ENCODE measurements at regions not wholly inside any gene's neighbourhood (a gene's known extent, or its start where the extent isn't known, plus 50 kb on each side); places are given as distances from the start of the nearest gene placed in this dataset.

DNA sequence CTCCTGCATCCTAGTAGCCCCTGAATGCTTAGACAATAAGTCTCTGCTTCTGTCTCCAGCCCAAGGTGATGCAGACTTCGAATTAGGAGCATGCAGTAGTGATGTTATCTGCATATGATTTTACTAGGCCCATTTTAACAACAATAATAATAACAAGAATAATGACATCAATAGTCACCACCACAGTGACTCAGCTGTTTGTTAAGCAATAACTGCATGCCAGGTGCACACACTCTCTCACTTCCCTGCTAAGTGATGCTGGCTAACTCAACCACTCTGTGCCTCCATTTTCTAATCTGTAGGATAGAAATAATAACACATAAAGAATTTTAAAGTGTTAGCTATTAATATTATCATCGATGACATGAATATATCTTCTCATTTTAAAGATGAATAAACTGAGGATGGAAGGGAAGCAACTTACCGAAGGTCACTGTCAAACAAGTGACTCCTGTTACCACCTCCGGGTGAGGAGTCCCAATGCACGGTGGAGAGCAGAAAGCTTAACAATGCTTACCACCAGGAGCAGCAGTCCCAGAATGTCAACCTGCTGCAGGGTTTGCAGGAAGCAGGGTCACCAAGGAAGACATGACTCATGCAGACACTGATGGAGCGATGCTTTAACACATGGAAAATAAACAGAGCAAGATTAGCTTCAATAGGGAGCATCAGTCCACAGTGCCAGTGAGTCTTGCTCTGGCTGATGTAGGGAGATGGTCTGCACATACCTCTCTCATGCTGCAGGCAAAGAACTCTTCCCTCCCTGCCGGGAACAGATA is 290.2 kb downstream of the SPATA17 start:
- POLR2A ChIA-PET, result no interaction called here
- no peaks in the 10 kb centered on the region for H3K36me3 ChIP-seq (ENCODE audit: insufficient read depth, low read length)
- H3K9me3 ChIP-seq (ENCODE audit: low read length), result no peaks in the 10 kb centered on the region
- H3K27ac Mint-ChIP-seq, result no peak overlapping the region
- no peak overlapping the region for H3K27ac ChIP-seq (ENCODE audit: low read depth, low read length)
- H3K27me3 ChIP-seq (ENCODE audit: insufficient read depth, low read length, poor library complexity, severe bottlenecking), result no peaks in the 10 kb centered on the region
- H3K9me3 Mint-ChIP-seq, result peaks cover 0 to 5% (median 2%) of the 10 kb centered on the region in 5 donors
- CTCF ChIA-PET, result no interaction called here
- H3K27me3 Mint-ChIP-seq, result peaks cover 4 to 9% of the 10 kb centered on the region in 2 donors
- no peaks in the 10 kb centered on the region for H3K4me1 Mint-ChIP-seq
- no peaks in the 10 kb centered on the region for H3K36me3 Mint-ChIP-seq
- H3K4me3 ChIP-seq (ENCODE audit: low read length), result no peak overlapping the region
- no peak overlapping the region for H3K4me3 Mint-ChIP-seq
- no peaks in the 10 kb centered on the region for H3K4me1 ChIP-seq (ENCODE audit: insufficient read depth, low read length)
- DNase-seq, result no peak

DNA sequence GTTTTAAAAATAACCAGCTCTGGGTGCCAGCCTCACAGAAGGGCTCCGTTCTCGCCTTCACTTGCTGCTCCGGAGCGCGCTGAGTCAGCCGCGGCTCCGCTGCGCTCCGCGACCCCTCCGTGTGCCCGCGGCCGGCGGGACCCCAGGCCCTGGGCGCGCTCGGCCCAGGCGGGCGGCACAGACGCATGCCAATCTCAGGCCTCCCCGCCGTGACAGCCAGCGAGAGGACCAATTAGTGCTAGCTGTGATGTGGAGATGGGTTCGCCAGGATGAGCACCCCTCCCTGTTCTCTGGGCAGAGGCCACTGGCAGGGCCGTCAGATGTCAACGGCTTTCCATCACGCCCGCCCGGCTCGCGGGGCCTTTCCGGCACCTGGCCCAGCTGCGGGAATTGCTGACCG is 293.8 kb downstream of the SPATA17 start:
- no peaks in the 10 kb centered on the region for H3K4me1 Mint-ChIP-seq
- H3K9me3 Mint-ChIP-seq, result peaks cover 3 to 8% (median 5%) of the 10 kb centered on the region in 5 donors
- H3K36me3 ChIP-seq (ENCODE audit: insufficient read depth, low read length), result no peaks in the 10 kb centered on the region
- H3K27ac Mint-ChIP-seq, result no peak overlapping the region
- H3K36me3 Mint-ChIP-seq, result no peaks in the 10 kb centered on the region
- no peaks in the 10 kb centered on the region for H3K4me1 ChIP-seq (ENCODE audit: insufficient read depth, low read length)
- ChIA-PET CTCF (no interaction called here), POLR2A (no interaction called here)
- H3K27ac ChIP-seq (ENCODE audit: low read depth, low read length), result no peak overlapping the region
- H3K4me3 ChIP-seq (ENCODE audit: low read length), result no peak overlapping the region
- no peaks in the 10 kb centered on the region for H3K9me3 ChIP-seq (ENCODE audit: low read length)
- no peak for DNase-seq
- H3K27me3 Mint-ChIP-seq, result peaks cover 3 to 9% of the 10 kb centered on the region in 2 donors
- no peaks in the 10 kb centered on the region for H3K27me3 ChIP-seq (ENCODE audit: insufficient read depth, low read length, poor library complexity, severe bottlenecking)
- H3K4me3 Mint-ChIP-seq, result no peak overlapping the region

DNA sequence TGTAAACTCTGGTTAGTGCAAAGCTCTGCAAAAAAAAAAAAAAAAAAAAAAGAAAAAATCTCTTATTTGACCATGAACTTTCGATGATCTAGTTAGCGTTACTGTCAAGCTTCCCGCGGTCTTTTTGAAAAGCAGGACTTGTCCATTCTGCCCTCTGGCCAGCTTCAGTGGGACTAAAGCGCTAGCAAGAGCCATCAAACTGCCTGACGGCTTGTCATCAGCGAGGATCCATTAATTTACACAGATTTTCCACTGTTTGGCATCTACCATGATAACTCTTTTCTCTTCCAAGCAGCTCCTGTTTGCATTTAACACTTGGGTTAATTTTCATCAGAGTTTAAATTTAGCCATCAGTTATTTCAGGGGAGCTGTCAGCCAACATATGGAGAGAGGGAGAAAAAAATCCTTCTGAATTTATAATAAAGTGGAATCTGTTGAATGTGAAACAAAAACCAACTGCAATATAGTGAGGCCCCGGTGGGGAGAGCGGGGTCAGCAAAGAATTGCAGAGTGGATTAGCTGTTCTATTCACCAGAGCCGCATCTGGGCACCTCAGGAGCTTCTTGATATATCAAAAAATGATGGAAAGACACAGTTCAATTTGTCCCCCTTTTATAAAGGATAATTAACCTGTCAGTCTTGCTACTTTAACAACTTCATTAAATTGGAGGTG is 298.2 kb downstream of the SPATA17 start:
- Histone ChIP-seq H3K4me3 (ENCODE audit: low read length) (no peak overlapping the region), H3K27ac (ENCODE audit: low read depth, low read length) (no peak overlapping the region), H3K27me3 (ENCODE audit: insufficient read depth, low read length, poor library complexity, severe bottlenecking) (no peaks in the 10 kb centered on the region), H3K9me3 (ENCODE audit: low read length) (no peaks in the 10 kb centered on the region), H3K36me3 (ENCODE audit: insufficient read depth, low read length) (no peaks in the 10 kb centered on the region), H3K4me1 (ENCODE audit: insufficient read depth, low read length) (no peaks in the 10 kb centered on the region)
- Mint-ChIP-seq H3K27ac (no peak overlapping the region), H3K27me3 (peaks cover 1 to 7% of the 10 kb centered on the region in 2 donors), H3K9me3 (peaks cover 3 to 8% (median 5%) of the 10 kb centered on the region in 5 donors), H3K4me3 (no peak overlapping the region), H3K4me1 (no peaks in the 10 kb centered on the region), H3K36me3 (no peaks in the 10 kb centered on the region)
- no peak for DNase-seq
- ChIA-PET CTCF (no interaction called here), POLR2A (no interaction called here)

DNA sequence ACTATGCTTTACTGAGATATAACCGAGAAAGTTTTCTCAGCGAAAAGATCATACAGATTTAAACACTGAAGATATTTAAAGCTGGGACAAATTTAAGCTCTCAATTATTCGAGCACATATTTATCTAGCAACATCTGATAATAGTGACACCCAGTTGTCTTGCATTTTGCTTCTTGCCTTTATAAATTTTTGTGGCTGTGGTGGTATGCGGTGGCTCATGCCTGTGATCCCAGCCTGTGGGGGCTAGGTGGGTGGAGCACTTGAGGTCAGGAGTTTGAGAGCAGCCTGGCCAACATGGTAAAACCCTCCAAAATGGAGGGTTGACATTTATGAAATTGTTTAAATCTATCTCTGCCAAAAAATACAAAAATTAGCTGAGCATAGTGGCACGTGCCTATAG is 312.2 kb downstream of the SPATA17 start:
- no peaks in the 10 kb centered on the region for H3K36me3 ChIP-seq (ENCODE audit: insufficient read depth, low read length)
- no peak for DNase-seq
- Mint-ChIP-seq H3K27ac (no peak overlapping the region), H3K9me3 (peaks cover 0 to 9% (median 3%) of the 10 kb centered on the region in 5 donors), H3K27me3 (no peaks in the 10 kb centered on the region), H3K4me1 (no peaks in the 10 kb centered on the region), H3K4me3 (no peak overlapping the region), H3K36me3 (peaks cover 0 to 1% (median 0%) of the 10 kb centered on the region in 3 donors)
- POLR2A ChIA-PET, result no interaction called here
- H3K27ac ChIP-seq (ENCODE audit: low read depth, low read length), result no peak overlapping the region
- H3K4me1 ChIP-seq (ENCODE audit: insufficient read depth, low read length), result no peaks in the 10 kb centered on the region
- no peaks in the 10 kb centered on the region for H3K9me3 ChIP-seq (ENCODE audit: low read length)
- H3K4me3 ChIP-seq (ENCODE audit: low read length), result no peak overlapping the region
- CTCF ChIA-PET, result no interaction called here
- no peaks in the 10 kb centered on the region for H3K27me3 ChIP-seq (ENCODE audit: insufficient read depth, low read length, poor library complexity, severe bottlenecking)

DNA sequence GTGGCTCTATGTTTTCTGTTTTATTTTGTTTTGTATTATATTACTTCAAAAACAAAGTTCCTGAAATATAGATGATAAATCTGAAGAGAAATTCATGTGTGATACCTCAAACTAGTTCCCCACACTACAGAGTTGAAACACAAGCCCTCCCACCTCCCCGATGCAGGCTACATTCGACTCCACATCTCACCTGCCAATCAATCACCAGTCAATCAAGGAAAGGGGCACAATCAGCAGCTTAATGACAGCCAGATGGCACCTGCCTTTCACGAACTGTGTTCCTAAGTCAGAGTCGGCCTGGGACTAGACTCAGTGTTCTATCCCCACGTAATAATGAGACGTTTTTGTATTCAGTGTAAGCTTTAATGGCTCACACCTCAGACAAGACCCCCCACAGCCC is 313.4 kb downstream of the SPATA17 start:
- Histone ChIP-seq H3K27me3 (ENCODE audit: insufficient read depth, low read length, poor library complexity, severe bottlenecking) (no peaks in the 10 kb centered on the region), H3K9me3 (ENCODE audit: low read length) (no peaks in the 10 kb centered on the region), H3K36me3 (ENCODE audit: insufficient read depth, low read length) (no peaks in the 10 kb centered on the region), H3K27ac (ENCODE audit: low read depth, low read length) (no peak overlapping the region), H3K4me1 (ENCODE audit: insufficient read depth, low read length) (no peaks in the 10 kb centered on the region), H3K4me3 (ENCODE audit: low read length) (no peak overlapping the region)
- DNase-seq, result no peak
- H3K4me3 Mint-ChIP-seq, result no peak overlapping the region
- ChIA-PET CTCF (no interaction called here), POLR2A (no interaction called here)
- no peaks in the 10 kb centered on the region for H3K4me1 Mint-ChIP-seq
- no peaks in the 10 kb centered on the region for H3K36me3 Mint-ChIP-seq
- no peaks in the 10 kb centered on the region for H3K27me3 Mint-ChIP-seq
- no peak overlapping the region for H3K27ac Mint-ChIP-seq
- peaks cover 0 to 9% (median 3%) of the 10 kb centered on the region in 5 donors for H3K9me3 Mint-ChIP-seq

DNA sequence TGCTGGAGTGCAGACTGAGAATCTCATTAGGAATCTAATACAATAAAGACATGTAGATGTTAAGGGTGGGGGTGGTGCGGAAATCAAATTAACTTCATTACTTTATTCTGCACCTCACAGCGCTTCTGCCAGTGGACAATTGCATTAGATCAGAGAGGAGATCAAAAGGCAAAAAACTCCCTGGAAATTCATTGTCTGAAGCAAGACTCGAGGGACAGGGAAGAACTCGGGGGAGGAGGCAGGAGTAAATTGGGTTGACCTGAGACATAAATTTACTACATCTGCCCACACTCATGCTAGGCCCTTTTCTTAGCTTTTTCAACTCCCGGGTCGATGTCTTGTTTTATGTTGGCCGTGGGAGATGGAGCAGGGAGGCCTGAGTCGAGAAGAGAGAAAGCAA is 315.4 kb downstream of the SPATA17 start:
- no peaks in the 10 kb centered on the region for H3K36me3 Mint-ChIP-seq
- H3K9me3 ChIP-seq (ENCODE audit: low read length), result no peaks in the 10 kb centered on the region
- no peaks in the 10 kb centered on the region for H3K36me3 ChIP-seq (ENCODE audit: insufficient read depth, low read length)
- H3K4me3 ChIP-seq (ENCODE audit: low read length), result no peak overlapping the region
- H3K27ac Mint-ChIP-seq, result no peak overlapping the region
- POLR2A ChIA-PET, result no interaction called here
- CTCF ChIA-PET, result no interaction called here
- no peaks in the 10 kb centered on the region for H3K4me1 Mint-ChIP-seq
- H3K27ac ChIP-seq (ENCODE audit: low read depth, low read length), result no peak overlapping the region
- no peaks in the 10 kb centered on the region for H3K27me3 Mint-ChIP-seq
- H3K27me3 ChIP-seq (ENCODE audit: insufficient read depth, low read length, poor library complexity, severe bottlenecking), result no peaks in the 10 kb centered on the region
- H3K4me1 ChIP-seq (ENCODE audit: insufficient read depth, low read length), result no peaks in the 10 kb centered on the region
- no peak for DNase-seq
- H3K9me3 Mint-ChIP-seq, result peaks cover 0 to 4% (median 2%) of the 10 kb centered on the region in 5 donors
- no peak overlapping the region for H3K4me3 Mint-ChIP-seq

DNA sequence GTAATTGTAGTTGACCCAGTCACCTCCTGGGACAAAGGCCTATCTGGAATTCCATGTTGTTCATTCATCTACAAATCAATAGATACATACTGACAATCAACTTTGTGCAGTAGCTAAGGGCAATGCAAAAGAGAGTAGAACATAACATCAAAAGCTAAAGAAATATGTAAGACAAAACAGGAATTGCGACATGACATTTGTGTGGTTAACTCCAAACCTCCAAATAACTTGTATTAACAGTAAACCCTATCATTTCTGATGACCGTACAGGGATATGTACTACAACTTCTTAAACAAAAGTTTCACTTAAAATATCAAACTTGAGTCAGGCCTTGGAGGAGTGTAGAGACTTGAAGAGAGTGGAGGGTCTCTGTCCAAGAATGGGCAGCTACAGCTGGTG is 317.6 kb downstream of the SPATA17 start:
- no peak overlapping the region for H3K4me3 Mint-ChIP-seq
- H3K27me3 ChIP-seq (ENCODE audit: insufficient read depth, low read length, poor library complexity, severe bottlenecking), result no peaks in the 10 kb centered on the region
- DNase-seq, result no peak
- no peaks in the 10 kb centered on the region for H3K4me1 Mint-ChIP-seq
- H3K4me3 ChIP-seq (ENCODE audit: low read length), result no peak overlapping the region
- no peaks in the 10 kb centered on the region for H3K4me1 ChIP-seq (ENCODE audit: insufficient read depth, low read length)
- POLR2A ChIA-PET, result no interaction called here
- H3K9me3 ChIP-seq (ENCODE audit: low read length), result no peaks in the 10 kb centered on the region
- no peaks in the 10 kb centered on the region for H3K36me3 ChIP-seq (ENCODE audit: insufficient read depth, low read length)
- CTCF ChIA-PET, result no interaction called here
- H3K36me3 Mint-ChIP-seq, result no peaks in the 10 kb centered on the region
- no peak overlapping the region for H3K27ac Mint-ChIP-seq
- peaks cover 0 to 6% (median 3%) of the 10 kb centered on the region in 5 donors for H3K9me3 Mint-ChIP-seq
- no peak overlapping the region for H3K27ac ChIP-seq (ENCODE audit: low read depth, low read length)
- no peaks in the 10 kb centered on the region for H3K27me3 Mint-ChIP-seq

DNA sequence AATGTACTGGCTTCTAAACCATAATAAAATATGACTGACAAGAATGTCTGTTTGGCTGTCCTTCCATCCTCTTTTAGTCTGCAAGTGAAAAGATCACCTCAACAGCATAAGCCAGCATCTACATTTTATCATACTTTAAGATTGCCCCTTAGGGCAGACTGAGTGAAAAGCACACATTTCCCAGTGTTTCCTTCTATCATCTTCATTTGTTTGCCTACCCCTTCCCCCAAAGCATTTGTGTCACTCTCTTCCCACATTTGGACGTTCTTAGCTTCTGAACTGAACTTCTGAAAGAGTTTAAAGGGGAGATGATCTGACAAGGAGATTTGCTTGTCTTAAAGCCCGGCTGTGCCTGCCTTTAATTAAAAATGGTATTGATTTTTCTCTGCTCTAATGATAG is 322.2 kb downstream of the SPATA17 start:
- Histone ChIP-seq H3K4me1 (ENCODE audit: insufficient read depth, low read length) (no peaks in the 10 kb centered on the region), H3K4me3 (ENCODE audit: low read length) (no peak overlapping the region), H3K9me3 (ENCODE audit: low read length) (no peaks in the 10 kb centered on the region), H3K27ac (ENCODE audit: low read depth, low read length) (no peak overlapping the region), H3K27me3 (ENCODE audit: insufficient read depth, low read length, poor library complexity, severe bottlenecking) (no peaks in the 10 kb centered on the region), H3K36me3 (ENCODE audit: insufficient read depth, low read length) (no peaks in the 10 kb centered on the region)
- Mint-ChIP-seq H3K4me1 (no peaks in the 10 kb centered on the region), H3K27me3 (no peaks in the 10 kb centered on the region), H3K27ac (no peak overlapping the region), H3K9me3 (peaks cover 4 to 14% (median 8%) of the 10 kb centered on the region in 5 donors), H3K4me3 (no peak overlapping the region), H3K36me3 (no peaks in the 10 kb centered on the region)
- POLR2A ChIA-PET, result no interaction called here
- DNase-seq, result no peak
- CTCF ChIA-PET, result no interaction called here

Measured in CD8-positive, alpha-beta memory T cell (primary cell).